HFFc6 (cell line): ENCODE measurements at regions not wholly inside any gene's neighbourhood (a gene's known extent, or its start where the extent isn't known, plus 50 kb on each side); places are given as distances from the start of the nearest gene placed in this dataset.

Experiments used
- DNase-seq: peaks from one replicate; pipeline ENCODE4 v3.0.0-alpha.2; 2018
- H3K27ac Mint-ChIP-seq: 2 replicates; pipeline ENCODE4 v1.8.0; 2020; ENCODE audit warnings: mild to moderate bottlenecking, mixed read lengths
- H3K27me3 Mint-ChIP-seq: 2 replicates; pipeline ENCODE4 v1.8.0; 2021; ENCODE audit warnings: mild to moderate bottlenecking, moderate library complexity, mixed read lengths; ENCODE audit not compliant: insufficient read depth
- H3K36me3 Mint-ChIP-seq: 2 replicates; pipeline ENCODE4 v1.8.0; 2021; ENCODE audit warnings: low read depth, mixed read lengths
- H3K4me1 Mint-ChIP-seq: 2 replicates; pipeline ENCODE4 v1.8.0; 2020; ENCODE audit warnings: low read depth, mixed read lengths
- H3K4me3 Mint-ChIP-seq: 2 replicates; pipeline ENCODE4 v1.8.0; 2020; ENCODE audit warnings: mild to moderate bottlenecking, moderate library complexity, mixed read lengths
- H3K9me3 Mint-ChIP-seq: 2 replicates; pipeline ENCODE4 v1.8.0; 2020; ENCODE audit warnings: mild to moderate bottlenecking, mixed read lengths
- CTCF ChIP-seq: fragments of 200-600 bp; sonication (generic); IDR thresholded peaks from 2 replicates; pipeline ENCODE4 v1.5.0; 2021; ENCODE audit warnings: antibody characterized with exemption, mild to moderate bottlenecking

DNA sequence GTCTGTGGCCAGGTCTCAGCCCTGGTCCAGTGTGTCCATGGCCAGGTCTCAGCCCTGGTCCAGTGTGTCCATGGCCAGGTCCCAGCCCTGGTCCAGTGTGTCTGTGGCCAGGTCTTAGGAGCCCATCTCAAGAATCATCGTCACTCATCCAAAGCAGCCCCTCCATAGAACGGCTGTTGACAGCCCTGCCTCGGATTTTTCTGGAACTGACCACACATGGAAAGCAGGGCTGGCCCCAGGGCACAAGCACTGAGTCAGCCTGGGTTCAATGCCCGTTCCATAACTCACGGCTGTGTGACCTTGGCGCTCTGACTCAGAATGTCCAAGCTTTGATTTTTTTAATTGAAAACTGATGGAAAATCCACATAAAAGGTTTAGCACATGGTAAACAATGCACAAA is 59.9 kb upstream of the SNTG2 start:
- Mint-ChIP-seq H3K36me3 (no peaks in the 10 kb centered on the region), H3K27me3 (peaks cover 9% of the 10 kb centered on the region), H3K27ac (no peak overlapping the region), H3K4me3 (no peak overlapping the region), H3K9me3 (peaks cover 42% of the 10 kb centered on the region), H3K4me1 (no peaks in the 10 kb centered on the region)
- no peak for TF ChIP-seq CTCF
- peak; percentile 2 for DNase-seq

DNA sequence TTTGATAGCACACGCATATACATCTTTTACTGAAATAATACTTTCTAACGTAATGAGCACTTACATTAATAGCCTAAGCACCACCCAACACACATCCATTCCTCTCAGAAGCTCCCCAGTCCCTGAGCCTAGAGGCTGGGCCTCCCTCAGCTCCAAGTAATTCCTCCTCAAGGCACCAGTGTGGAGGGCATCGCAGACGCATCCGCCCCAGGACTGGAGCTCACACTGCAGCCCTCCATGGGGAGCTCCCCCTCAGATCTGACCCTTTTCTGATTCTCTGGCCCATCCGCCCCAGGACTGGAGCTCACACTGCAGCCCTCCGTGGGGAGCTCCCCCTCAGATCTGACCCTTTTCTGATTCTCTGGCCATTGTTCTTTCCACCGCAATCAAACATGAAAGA is 60.4 kb upstream of the SNTG2 start:
- peaks cover 39% of the 10 kb centered on the region for H3K9me3 Mint-ChIP-seq
- peaks cover 9% of the 10 kb centered on the region for H3K27me3 Mint-ChIP-seq
- no peak for DNase-seq
- H3K4me1 Mint-ChIP-seq, result no peaks in the 10 kb centered on the region
- H3K27ac Mint-ChIP-seq, result no peak overlapping the region
- TF ChIP-seq CTCF, result no peak
- no peaks in the 10 kb centered on the region for H3K36me3 Mint-ChIP-seq
- H3K4me3 Mint-ChIP-seq, result no peak overlapping the region

GRCh38 chr2:888906-889566 is 61.6 kb upstream of the SNTG2 start:
- H3K4me1 Mint-ChIP-seq, result no peaks in the 10 kb centered on the region
- H3K36me3 Mint-ChIP-seq, result no peaks in the 10 kb centered on the region
- H3K4me3 Mint-ChIP-seq, result no peak overlapping the region
- H3K27me3 Mint-ChIP-seq, result peaks cover 18% of the 10 kb centered on the region
- no peak for DNase-seq
- no peak for TF ChIP-seq CTCF
- no peak overlapping the region for H3K27ac Mint-ChIP-seq
- H3K9me3 Mint-ChIP-seq, result peaks cover 42% of the 10 kb centered on the region

GRCh38 chr2:888211-888801 is 62.3 kb upstream of the SNTG2 start:
- H3K27ac Mint-ChIP-seq, result no peak overlapping the region

DNA sequence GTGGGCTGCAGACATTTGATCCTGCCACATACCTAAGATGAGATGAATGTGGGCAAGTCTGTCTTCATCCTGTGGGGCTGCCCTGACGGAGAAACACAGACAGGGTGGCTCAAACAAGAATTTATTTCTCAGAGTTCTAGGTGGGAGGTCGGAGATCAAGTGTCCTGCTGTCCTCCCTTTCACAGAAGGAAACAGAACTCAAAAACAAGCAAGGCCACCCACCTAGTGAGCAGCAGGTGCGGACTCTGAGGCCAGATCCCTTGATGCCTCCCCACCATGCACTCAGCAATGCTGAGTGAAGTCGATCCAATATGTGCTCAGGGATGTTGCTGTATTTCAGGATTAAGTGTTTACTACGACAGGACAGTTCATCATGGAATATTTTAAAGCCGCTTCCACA is 63.0 kb upstream of the SNTG2 start:
- H3K9me3 Mint-ChIP-seq, result peaks cover 43% of the 10 kb centered on the region
- TF ChIP-seq CTCF, result no peak
- H3K27ac Mint-ChIP-seq, result no peak overlapping the region
- no peaks in the 10 kb centered on the region for H3K36me3 Mint-ChIP-seq
- DNase-seq, result no peak
- peaks cover 20% of the 10 kb centered on the region for H3K27me3 Mint-ChIP-seq
- H3K4me3 Mint-ChIP-seq, result no peak overlapping the region
- no peaks in the 10 kb centered on the region for H3K4me1 Mint-ChIP-seq

More at GRCh38 chr2:888211-888801, 62.3 kb upstream of the SNTG2 start:
- Mint-ChIP-seq H3K27me3 (peaks cover 18% of the 10 kb centered on the region), H3K9me3 (peaks cover 46% of the 10 kb centered on the region), H3K4me3 (no peak overlapping the region), H3K4me1 (no peaks in the 10 kb centered on the region), H3K36me3 (no peaks in the 10 kb centered on the region)
- DNase-seq, result no peak
- no peak for TF ChIP-seq CTCF
